NCI-H345 treated with DMSO at 0.1 percent for 48 hours (cell line): ENCODE measurements at regions not wholly inside any gene's neighbourhood (a gene's known extent, or its start where the extent isn't known, plus 50 kb on each side); places are given as distances from the start of the nearest gene placed in this dataset.
"Not testable (repeated sequence)": the region's sequence is repeated elsewhere in the genome, so short reads cannot be mapped to it uniquely, and the experiment has no call there.

Source experiments
- DNase-seq: peaks from one replicate; lab custom pipeline; 2025; ENCODE audit not compliant: unreplicated experiment; lab: John Stamatoyannopoulos, UW

- DNase-seq, result no peak
These were observed 55.4 kb upstream of the GRPR start for GRCh38 chrX:16067886-16068515.

- DNase-seq, result no peak
These were observed 59.4 kb upstream of the GRPR start for GRCh38 chrX:16063921-16064320.

GRCh38 chrX:16063141-16063540 lies 60.2 kb upstream of the GRPR start:
- DNase-seq, result no peak

- DNase-seq, result no peak
These were observed 62.1 kb upstream of the GRPR start for GRCh38 chrX:16061296-16061695.

- no peak for DNase-seq
These were observed 63.1 kb upstream of the GRPR start for GRCh38 chrX:16060252-16060651.

GRCh38 chrX:16049126-16049525 lies 74.2 kb upstream of the GRPR start:
- not testable (repeated sequence) for DNase-seq

- DNase-seq, result no peak
These were observed 80.4 kb upstream of the GRPR start for GRCh38 chrX:16042980-16043379.

GRCh38 chrX:16039834-16040233 lies 83.5 kb upstream of the GRPR start:
- no peak for DNase-seq

- no peak for DNase-seq
These were observed 84.0 kb upstream of the GRPR start for GRCh38 chrX:16039363-16039762.

- no peak for DNase-seq
These were observed 90.0 kb upstream of the GRPR start for GRCh38 chrX:16033331-16033730.

- DNase-seq, result no peak
These were observed 94.8 kb upstream of the GRPR start for GRCh38 chrX:16028576-16028975.

- DNase-seq, result no peak
These were observed 99.3 kb upstream of the GRPR start for GRCh38 chrX:16023790-16024734.

- DNase-seq, result no peak
These were observed 100.7 kb upstream of the GRPR start for GRCh38 chrX:16022580-16023200.

- no peak for DNase-seq
These were observed 105.1 kb upstream of the GRPR start for GRCh38 chrX:16018291-16018690.

- DNase-seq, result no peak
These were observed 109.2 kb upstream of the GRPR start for GRCh38 chrX:16014171-16014570.

- DNase-seq, result no peak
These were observed 111.1 kb upstream of the GRPR start for GRCh38 chrX:16012250-16012649.

GRCh38 chrX:16005917-16006316 lies 117.4 kb upstream of the GRPR start:
- DNase-seq, result no peak

GRCh38 chrX:16002185-16002584 lies 121.2 kb upstream of the GRPR start:
- no peak for DNase-seq

GRCh38 chrX:15998350-15998749 lies 125.0 kb upstream of the GRPR start:
- no peak for DNase-seq

GRCh38 chrX:15989716-15990115 lies 133.6 kb upstream of the GRPR start:
- DNase-seq, result no peak

GRCh38 chrX:15988661-15989603 lies 134.3 kb upstream of the AP1S2 start:
- no peak for DNase-seq
